ENCODE measurements at regions not wholly inside any gene's neighbourhood (a gene's known extent, or its start where the extent isn't known, plus 50 kb on each side); places are given as distances from the start of the nearest gene placed in this dataset.
A peak's percentile ranks its signal among the peaks of the same experiment; 100 is the strongest.

DNA sequence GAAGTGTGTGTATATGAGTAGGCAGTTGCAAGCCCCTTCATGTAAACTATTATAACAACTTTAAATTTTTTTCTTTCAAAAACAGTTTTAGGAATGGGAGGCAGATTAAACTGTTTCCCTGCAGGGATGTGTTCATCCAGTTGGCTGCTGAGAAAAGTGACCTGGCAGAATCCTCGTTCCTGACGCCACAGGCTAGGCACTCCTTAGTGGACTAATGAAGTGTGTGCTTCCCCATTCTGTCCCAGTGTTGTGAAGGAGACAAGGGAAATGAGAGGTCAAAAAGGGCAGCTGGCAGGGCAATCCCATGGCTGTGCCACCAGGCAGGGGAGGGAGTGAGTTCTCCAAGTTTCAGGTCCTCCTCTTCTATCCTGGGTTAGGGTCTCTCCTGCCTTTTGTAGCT, 59.8 kb downstream of the FOXD1 start:
- CTCF ChIA-PET: interaction anchor here (0.7 to 2.0 kb wide), 2 partner anchors 93 to 173 kb away, joined by 3 to 8 read pairs; no protein-coding TSS in a partner anchor
- POLR2A ChIA-PET: interaction anchor here (1.0 to 2.1 kb wide), 4 partner anchors 9 to 60 kb away, joined by 3 to 5 read pairs (median 4); partner anchors contain the start of gene FOXD1
- no peak for DNase-seq (ENCODE audit: extremely low spot score)

GRCh38 chr5:73388306-73388684, 60.3 kb downstream of the FOXD1 start:
- DNase-seq (ENCODE audit: extremely low spot score): no peak
- POLR2A ChIA-PET: interaction anchor here (0.5 to 2.1 kb wide), 5 partner anchors 10 to 60 kb away, joined by 3 to 5 read pairs (median 4); partner anchors contain the start of gene FOXD1
- CTCF ChIA-PET: interaction anchor here (0.7 to 2.0 kb wide), 6 partner anchors 10 to 172 kb away, joined by 3 to 11 read pairs (median 6); no protein-coding TSS in a partner anchor
- no peak for TF ChIP-seq ZNF384 (IDR thresholded peaks at IDR 0.05)
- no peak for TF ChIP-seq FOXA1 (IDR thresholded peaks at IDR 0.05)
- TF ChIP-seq PKNOX1 (IDR thresholded peaks at IDR 0.05): peak; percentile 62

More for the DNA sequence above, 59.8 kb downstream of the FOXD1 start:
- TF ChIP-seq L3MBTL2 (conservative IDR thresholded peaks at IDR 0.05) (no peak), SP1 (IDR thresholded peaks at IDR 0.05) (no peak), LEF1 (IDR thresholded peaks at IDR 0.05; ENCODE audit: borderline replicate concordance) (no peak), HDGF (IDR thresholded peaks at IDR 0.05; ENCODE audit: borderline replicate concordance) (no peak), ARNT (IDR thresholded peaks at IDR 0.05) (no peak), ZNF384 (IDR thresholded peaks at IDR 0.05) (no peak)

DNA sequence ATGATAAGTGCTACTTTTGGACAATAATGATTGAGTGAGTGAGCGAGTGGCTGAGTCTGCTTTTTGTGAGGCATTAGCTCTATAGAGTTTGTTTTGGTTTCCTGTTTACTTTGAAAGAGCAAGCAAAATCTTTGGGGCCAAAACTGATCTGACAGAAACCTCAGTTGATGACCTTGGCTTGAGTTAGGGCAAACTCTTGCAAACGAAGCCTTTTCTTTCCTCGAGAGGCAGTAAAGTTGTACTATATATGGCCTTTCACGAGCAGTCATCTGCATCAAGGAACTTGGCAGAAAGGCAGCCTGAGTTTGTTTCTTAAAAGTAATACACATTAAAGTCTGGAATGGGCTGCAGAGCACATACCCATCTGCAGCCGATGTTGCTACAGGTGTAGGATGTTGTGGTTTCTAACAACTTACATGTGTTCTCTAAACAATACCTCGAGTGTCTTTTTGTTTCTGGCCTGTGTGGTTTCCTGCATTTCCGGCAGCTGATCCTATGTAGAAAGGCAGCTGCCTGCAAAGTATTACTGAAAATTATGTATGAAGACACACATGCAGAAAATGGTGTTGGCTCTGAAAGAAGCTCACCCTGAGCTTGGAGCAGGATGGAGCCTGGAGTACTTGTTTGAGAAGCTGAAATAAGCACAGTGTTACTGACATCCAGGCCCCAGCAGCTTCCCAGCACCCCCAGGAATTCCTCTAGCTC, 60.8 kb downstream of the FOXD1 start:
- ChIA-PET POLR2A (interaction anchor here (0.5 to 2.1 kb wide), 8 partner anchors 10 to 105 kb away, joined by 3 to 5 read pairs (median 4); partner anchors contain the start of gene FOXD1), CTCF (interaction anchor here (0.7 to 2.0 kb wide), 6 partner anchors 10 to 172 kb away, joined by 3 to 11 read pairs (median 6); no protein-coding TSS in a partner anchor)
- TF ChIP-seq FOXK2 (IDR thresholded peaks at IDR 0.05): no peak
- TF ChIP-seq SP1 (IDR thresholded peaks at IDR 0.05): no peak
- no peak for TF ChIP-seq BHLHE40 (IDR thresholded peaks at IDR 0.05; ENCODE audit: borderline replicate concordance)
- no peak for TF ChIP-seq NFRKB (IDR thresholded peaks at IDR 0.05)
- no peak for TF ChIP-seq ELF4 (IDR thresholded peaks at IDR 0.05)
- TF ChIP-seq PKNOX1 (IDR thresholded peaks at IDR 0.05): no peak
- TF ChIP-seq FOXM1 (IDR thresholded peaks at IDR 0.05; ENCODE audit: borderline replicate concordance): no peak
- TF ChIP-seq LEF1 (IDR thresholded peaks at IDR 0.05; ENCODE audit: borderline replicate concordance): no peak
- no peak for TF ChIP-seq FOXA1 (IDR thresholded peaks at IDR 0.05)
- TF ChIP-seq ARNT (IDR thresholded peaks at IDR 0.05): no peak
- TF ChIP-seq CTBP1 (IDR thresholded peaks at IDR 0.05; ENCODE audit: borderline replicate concordance): no peak
- no peak for TF ChIP-seq L3MBTL2 (conservative IDR thresholded peaks at IDR 0.05)
- no peak for TF ChIP-seq HDGF (IDR thresholded peaks at IDR 0.05; ENCODE audit: borderline replicate concordance)
- no peak for TF ChIP-seq ZNF384 (IDR thresholded peaks at IDR 0.05)
- TF ChIP-seq TARDBP (IDR thresholded peaks at IDR 0.05): no peak
- no peak for TF ChIP-seq SUZ12 (IDR thresholded peaks at IDR 0.05)
- no peak for DNase-seq (ENCODE audit: extremely low spot score)

GRCh38 chr5:73387149-73387591, 61.4 kb downstream of the FOXD1 start:
- CTCF ChIA-PET: interaction anchor here (1.3 to 2.0 kb wide), 5 partner anchors 9 to 171 kb away, joined by 3 to 11 read pairs (median 8); no protein-coding TSS in a partner anchor

GRCh38 chr5:73384861-73385260, 63.7 kb downstream of the FOXD1 start:
- TF ChIP-seq FOXK2 (IDR thresholded peaks at IDR 0.05): no peak
- no peak for TF ChIP-seq NFRKB (IDR thresholded peaks at IDR 0.05)
- no peak for TF ChIP-seq ZNF384 (IDR thresholded peaks at IDR 0.05)
- POLR2A ChIA-PET: no interaction called here
- no peak for DNase-seq (ENCODE audit: extremely low spot score)
- CTCF ChIA-PET: no interaction called here

More at GRCh38 chr5:73387149-73387591, 61.4 kb downstream of the FOXD1 start:
- TF ChIP-seq L3MBTL2 (conservative IDR thresholded peaks at IDR 0.05) (no peak), SUZ12 (IDR thresholded peaks at IDR 0.05) (no peak), LEF1 (IDR thresholded peaks at IDR 0.05; ENCODE audit: borderline replicate concordance) (no peak), ZNF384 (IDR thresholded peaks at IDR 0.05) (peak; percentile 85), PKNOX1 (IDR thresholded peaks at IDR 0.05) (no peak), ELF4 (IDR thresholded peaks at IDR 0.05) (no peak)
- POLR2A ChIA-PET: interaction anchor here (0.6 to 2.1 kb wide), 5 partner anchors 9 to 105 kb away, joined by 3 to 5 read pairs (median 3); no protein-coding TSS in a partner anchor
- DNase-seq (ENCODE audit: extremely low spot score): no peak

DNA sequence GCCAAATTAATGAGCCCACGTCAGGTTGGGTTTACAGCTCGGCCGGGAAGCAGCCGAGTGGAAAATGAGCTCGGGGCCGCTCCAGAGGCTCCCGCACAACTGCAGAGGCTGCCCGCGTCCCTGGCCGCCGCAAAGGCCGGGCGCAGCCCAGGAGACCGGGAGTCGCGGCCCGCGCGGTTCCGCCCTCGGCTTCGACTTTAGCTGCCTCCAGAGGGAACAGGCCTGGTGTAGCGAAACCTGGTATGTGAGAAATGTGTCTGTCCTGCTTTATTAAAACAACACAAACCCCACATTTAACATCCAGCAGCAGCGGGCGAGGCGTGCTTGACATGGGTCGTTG, 66.2 kb downstream of the FOXD1 start:
- no peak for DNase-seq (ENCODE audit: extremely low spot score)
- ChIA-PET CTCF (interaction anchor here (0.6 kb wide), 1 partner anchor 80 kb away, joined by 5 read pairs; no protein-coding TSS in a partner anchor), POLR2A (no interaction called here)
- TF ChIP-seq TARDBP (IDR thresholded peaks at IDR 0.05) (no peak), BHLHE40 (IDR thresholded peaks at IDR 0.05; ENCODE audit: borderline replicate concordance) (no peak), SP1 (IDR thresholded peaks at IDR 0.05) (no peak), NFRKB (IDR thresholded peaks at IDR 0.05) (no peak), ELF4 (IDR thresholded peaks at IDR 0.05) (no peak), HDGF (IDR thresholded peaks at IDR 0.05; ENCODE audit: borderline replicate concordance) (no peak), PKNOX1 (IDR thresholded peaks at IDR 0.05) (no peak), FOXK2 (IDR thresholded peaks at IDR 0.05) (no peak), SUZ12 (IDR thresholded peaks at IDR 0.05) (no peak), LEF1 (IDR thresholded peaks at IDR 0.05; ENCODE audit: borderline replicate concordance) (no peak), ZNF384 (IDR thresholded peaks at IDR 0.05) (no peak), CTBP1 (IDR thresholded peaks at IDR 0.05; ENCODE audit: borderline replicate concordance) (no peak), FOXM1 (IDR thresholded peaks at IDR 0.05; ENCODE audit: borderline replicate concordance) (no peak), L3MBTL2 (conservative IDR thresholded peaks at IDR 0.05) (no peak), FOXA1 (IDR thresholded peaks at IDR 0.05) (no peak), ARNT (IDR thresholded peaks at IDR 0.05) (no peak)

Data from HEK293T (cell line).